D721Med (cell line): ENCODE measurements at regions not wholly inside any gene's neighbourhood (a gene's known extent, or its start where the extent isn't known, plus 50 kb on each side); places are given as distances from the start of the nearest gene placed in this dataset.

Experiments used
- DNase-seq: peaks from one replicate; pipeline ENCODE4 v3.0.0; 2011; ENCODE audit warnings: low spot score; ENCODE audit not compliant: insufficient read length
- FAIRE-seq: peaks from 2 replicates; lab custom pipeline; 2011; peaks lifted over from hg19 to GRCh38; lab: Jason Lieb, UNC
- TF ChIP-seq, protein P1 (sequence below): IDR thresholded peaks from 2 replicates; pipeline ENCODE4 v1.5.1; 2012; ENCODE audit warnings: mild to moderate bottlenecking, control low read depth; ENCODE audit not compliant: insufficient read depth; ENCODE audit errors: missing control alignments

- no peak for FAIRE-seq
- TF ChIP-seq, protein P1, sequence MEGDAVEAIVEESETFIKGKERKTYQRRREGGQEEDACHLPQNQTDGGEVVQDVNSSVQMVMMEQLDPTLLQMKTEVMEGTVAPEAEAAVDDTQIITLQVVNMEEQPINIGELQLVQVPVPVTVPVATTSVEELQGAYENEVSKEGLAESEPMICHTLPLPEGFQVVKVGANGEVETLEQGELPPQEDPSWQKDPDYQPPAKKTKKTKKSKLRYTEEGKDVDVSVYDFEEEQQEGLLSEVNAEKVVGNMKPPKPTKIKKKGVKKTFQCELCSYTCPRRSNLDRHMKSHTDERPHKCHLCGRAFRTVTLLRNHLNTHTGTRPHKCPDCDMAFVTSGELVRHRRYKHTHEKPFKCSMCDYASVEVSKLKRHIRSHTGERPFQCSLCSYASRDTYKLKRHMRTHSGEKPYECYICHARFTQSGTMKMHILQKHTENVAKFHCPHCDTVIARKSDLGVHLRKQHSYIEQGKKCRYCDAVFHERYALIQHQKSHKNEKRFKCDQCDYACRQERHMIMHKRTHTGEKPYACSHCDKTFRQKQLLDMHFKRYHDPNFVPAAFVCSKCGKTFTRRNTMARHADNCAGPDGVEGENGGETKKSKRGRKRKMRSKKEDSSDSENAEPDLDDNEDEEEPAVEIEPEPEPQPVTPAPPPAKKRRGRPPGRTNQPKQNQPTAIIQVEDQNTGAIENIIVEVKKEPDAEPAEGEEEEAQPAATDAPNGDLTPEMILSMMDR: no peak
- DNase-seq: no peak
These were observed 134.2 kb downstream of the MRPL14 start for GRCh38 chr6:43992783-43993644.

- DNase-seq: no peak
These were observed 135.1 kb downstream of the MRPL14 start for GRCh38 chr6:43992126-43992663.

DNA sequence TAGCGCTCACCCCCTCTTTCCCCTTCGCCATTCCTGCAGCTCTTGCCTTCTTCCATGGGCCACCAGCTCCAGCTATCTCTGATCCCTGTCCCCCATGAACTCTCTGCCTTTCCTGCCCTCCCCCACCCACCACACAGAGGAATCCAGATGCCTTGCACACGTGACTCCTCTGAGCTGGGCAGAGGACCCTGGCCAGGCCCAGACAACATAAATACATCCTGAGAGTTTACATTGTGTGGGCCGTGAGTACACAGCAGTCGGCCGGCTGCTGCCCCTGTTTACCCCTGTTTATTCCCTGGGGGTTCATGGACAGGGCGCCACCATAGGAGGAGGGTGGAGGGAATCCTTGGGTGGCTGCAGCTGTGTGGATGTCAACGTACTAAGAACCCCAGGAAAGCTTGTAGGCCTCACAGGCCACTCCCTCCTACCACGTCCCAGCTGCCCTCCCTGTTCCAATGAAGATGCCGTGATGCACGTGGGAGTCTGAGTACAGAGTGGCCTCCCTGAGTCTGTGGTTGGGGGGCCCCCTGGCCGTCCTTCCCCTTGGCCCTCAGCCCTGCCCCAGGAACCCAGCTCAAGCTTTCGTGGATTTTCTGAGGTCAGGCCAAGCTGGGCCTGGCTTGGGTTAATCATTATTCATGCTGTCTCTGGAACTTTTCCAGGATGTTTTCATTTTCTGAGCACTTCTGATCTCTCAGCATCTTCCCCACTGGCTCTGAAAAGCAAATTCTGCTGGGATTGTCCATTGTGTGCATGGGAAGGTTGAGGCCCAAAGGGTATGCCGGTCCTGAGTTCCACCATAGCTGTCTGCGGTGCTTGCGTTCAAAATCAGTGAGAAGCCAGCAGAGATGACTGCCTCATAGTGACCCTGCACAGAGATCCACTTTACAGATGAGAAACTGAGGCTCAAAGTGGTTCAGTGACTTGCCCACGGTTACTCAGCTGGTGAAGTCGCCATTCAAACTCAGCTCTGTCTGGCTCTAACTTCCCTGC is 136.3 kb downstream of the MRPL14 start:
- TF ChIP-seq, protein P1: no peak
- DNase-seq (no peak), FAIRE-seq (no peak)

More at GRCh38 chr6:43992126-43992663, 135.1 kb downstream of the MRPL14 start:
- TF ChIP-seq, protein P1: no peak
- FAIRE-seq: no peak

GRCh38 chr6:43990275-43990626 is 137.0 kb downstream of the MRPL14 start:
- DNase-seq: no peak
- FAIRE-seq: no peak
- TF ChIP-seq, protein P1: no peak

DNA sequence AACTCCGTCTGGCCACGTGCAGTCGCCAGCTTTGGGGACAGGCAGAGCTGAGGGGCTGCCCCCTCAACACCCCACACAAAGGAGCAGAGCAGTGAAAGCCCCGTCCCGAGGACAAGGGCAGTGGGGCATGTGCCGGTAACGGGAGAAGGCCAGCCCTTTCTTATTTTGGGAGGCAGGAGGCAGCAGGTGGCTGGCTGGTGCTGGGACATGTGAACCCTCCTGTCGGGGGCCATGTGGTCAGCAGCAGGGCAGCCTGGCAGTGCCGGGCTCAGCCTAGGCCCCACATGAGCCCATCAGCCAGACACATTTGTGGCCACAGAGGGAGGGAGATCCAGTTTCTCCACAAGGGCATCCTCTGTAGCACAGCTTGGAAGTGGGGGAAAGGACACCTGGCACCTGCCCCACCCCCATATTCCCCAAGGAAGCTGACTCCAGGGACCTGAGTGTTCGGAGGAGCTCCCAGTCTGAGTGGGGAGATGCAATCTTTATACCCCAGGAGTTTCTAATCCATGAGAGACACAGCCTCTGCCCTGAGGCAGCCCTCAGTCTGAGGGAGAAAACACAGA is 137.6 kb downstream of the MRPL14 start:
- FAIRE-seq: no peak
- no peak for DNase-seq
- TF ChIP-seq, protein P1: no peak

DNA sequence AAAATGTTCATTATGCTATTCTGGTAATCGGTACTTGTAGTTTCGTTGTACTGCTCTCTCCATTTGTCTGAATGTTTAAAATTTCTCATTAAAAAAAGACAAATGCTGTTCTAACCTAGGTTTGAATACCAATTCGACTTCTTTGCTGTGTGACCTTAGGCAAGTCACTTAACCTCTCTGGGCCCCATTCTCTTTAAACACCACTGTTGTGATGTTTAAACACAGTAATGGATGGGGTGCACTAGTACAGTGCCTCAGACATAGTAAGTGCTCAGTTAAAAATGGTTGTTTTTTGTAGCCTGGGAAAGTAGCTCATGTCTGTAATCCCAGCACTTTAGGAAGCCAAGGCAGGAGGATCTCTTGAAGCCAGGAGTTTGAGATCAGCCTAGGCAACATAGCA is 138.5 kb downstream of the MRPL14 start:
- FAIRE-seq: no peak
- TF ChIP-seq, protein P1: no peak
- no peak for DNase-seq
